ELF-1 (cell line): ENCODE measurements at regions not wholly inside any gene's neighbourhood (a gene's known extent, or its start where the extent isn't known, plus 50 kb on each side); places are given as distances from the start of the nearest gene placed in this dataset.
A peak's percentile ranks its signal among the peaks of the same experiment; 100 is the strongest.

Experiments used
- DNase-seq: peaks from one replicate; pipeline ENCODE4 v3.0.0-alpha.2; 2016; ENCODE audit warnings: low read depth, low spot score

- DNase-seq: no peak
These were observed 102.8 kb upstream of the PCDH18 start for GRCh38 chr4:137635108-137635507.

- DNase-seq: no peak
These were observed 100.5 kb upstream of the PCDH18 start for GRCh38 chr4:137632842-137633241.

GRCh38 chr4:137631605-137632004 is 99.3 kb upstream of the PCDH18 start:
- DNase-seq: no peak

DNA sequence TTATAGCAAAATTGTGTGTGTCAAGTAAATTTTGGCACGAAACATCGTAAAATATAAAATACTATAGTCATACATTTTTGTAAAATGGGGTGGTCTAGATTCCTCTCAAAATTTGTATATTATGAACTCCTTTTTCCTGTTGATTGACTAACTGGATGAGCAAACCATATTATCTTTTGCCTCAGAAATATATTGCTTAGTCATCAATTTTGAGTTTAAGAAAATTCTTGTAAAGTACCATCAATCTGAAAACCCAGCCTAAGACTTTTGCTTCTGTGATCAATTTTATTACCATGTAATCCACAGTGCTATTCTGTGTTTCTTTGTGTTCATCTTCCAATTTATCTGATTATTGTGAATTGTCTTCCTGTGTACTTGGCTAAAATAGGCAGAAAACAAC is 98.0 kb upstream of the PCDH18 start:
- no peak for DNase-seq

DNA sequence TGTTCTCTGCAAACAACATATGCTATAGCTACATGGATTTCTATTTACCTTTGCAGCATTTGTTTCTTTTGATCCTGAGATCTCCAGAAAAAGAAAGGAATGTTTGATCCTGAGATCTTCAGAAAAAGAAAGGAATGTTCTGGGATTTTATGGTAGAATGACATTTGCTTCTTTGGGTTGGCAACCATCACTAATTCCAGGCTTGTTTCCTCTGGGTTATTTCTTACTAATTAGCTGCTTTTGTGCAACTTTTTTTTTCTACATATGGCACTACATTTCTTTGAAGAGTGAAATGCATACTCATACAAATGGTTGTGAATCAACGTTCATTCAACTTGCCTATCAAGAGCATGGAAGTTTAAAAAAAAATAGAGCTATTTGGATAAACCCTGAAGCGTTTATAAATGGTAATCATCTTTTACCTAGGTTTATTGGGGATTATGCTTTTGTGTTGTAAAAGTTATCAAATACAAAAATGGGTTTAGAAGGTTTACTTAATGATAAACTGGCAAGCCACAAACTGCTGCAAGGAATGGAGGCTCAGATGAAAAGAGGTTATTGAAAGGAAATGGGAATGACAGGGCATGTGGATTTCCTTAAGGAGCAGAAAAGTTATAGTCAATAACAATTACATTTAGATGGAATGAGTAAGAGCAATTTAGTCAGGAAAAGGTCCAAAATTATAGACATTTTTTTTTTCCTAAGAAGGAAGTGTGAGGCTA is 95.6 kb upstream of the PCDH18 start:
- no peak for DNase-seq

- DNase-seq: no peak
These were observed 94.8 kb upstream of the PCDH18 start for GRCh38 chr4:137626942-137627738.

- DNase-seq: peak; percentile 4
These were observed 90.7 kb upstream of the PCDH18 start for GRCh38 chr4:137623013-137623412.

DNA sequence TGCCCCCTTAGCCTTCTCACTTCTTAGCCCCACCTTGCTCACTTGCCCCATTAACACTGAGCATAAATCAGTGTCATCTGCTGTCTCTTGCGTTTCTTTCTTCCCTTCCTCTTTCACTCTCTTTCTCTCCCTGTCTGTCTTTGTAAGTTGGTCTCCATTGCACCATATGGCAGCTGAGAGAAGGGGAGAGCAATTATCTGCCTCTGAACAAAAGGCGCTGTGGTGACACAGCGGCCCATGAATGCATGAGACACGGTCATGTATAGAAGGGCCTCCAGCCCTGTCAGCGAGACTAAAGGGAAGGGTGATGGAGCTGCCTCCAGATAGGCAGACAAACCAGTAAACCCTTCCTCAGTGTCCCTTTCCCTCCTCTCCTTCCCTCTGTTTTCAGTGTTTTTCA is 88.8 kb upstream of the PCDH18 start:
- peak; percentile 46 for DNase-seq

GRCh38 chr4:137614491-137614890 is 82.2 kb upstream of the PCDH18 start:
- no peak for DNase-seq

DNA sequence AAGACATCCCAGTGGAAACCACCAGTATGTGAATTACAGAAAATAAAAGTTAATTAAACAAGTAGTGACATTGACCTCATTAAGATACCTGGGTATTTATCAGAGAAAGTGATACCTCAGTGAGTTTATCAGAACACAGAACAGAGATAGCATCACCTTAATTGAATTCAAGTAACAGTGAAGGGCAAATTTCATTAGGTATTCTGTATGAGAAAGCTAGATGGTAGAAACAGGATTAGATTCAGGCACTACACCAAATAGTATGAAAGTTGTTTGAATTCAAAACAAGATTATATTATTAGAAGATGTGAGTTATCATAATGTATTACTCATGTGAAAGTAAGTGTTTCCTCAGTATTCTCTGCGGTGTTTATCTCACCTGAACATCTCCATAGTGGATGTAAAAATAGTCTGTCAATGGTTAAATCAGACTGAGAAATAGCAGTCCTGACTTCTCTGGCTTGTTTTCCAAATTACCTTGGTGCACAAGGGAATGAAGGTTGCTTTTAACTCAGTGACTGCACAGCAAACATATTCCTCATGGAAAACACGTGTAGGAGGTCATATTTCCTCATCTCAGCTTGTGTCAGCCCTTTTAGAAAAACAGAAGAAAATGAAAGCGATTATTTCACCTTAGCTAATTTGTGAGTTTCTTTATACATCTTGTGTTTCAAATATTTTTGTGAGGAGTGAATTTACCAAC is 79.9 kb upstream of the PCDH18 start:
- no peak for DNase-seq

DNA sequence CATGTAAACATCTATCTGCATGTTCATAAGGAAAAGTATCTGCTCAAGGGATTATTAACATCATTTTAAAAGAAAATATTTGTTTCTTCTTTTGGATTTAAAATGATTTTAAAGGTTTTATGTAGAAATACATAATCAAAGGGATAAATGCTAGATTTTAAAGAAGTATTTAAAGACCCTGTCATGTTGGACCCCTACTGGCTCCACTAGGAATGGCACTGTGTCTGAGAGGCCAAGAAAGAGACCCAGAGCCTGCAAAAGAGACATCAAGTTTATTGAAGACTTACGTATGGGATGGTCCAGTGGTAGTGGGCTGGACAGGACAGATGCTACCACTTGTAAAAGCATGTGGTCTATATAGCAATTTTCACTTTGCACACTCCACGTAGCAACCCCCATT is 78.7 kb upstream of the PCDH18 start:
- DNase-seq: peak; percentile 13

DNA sequence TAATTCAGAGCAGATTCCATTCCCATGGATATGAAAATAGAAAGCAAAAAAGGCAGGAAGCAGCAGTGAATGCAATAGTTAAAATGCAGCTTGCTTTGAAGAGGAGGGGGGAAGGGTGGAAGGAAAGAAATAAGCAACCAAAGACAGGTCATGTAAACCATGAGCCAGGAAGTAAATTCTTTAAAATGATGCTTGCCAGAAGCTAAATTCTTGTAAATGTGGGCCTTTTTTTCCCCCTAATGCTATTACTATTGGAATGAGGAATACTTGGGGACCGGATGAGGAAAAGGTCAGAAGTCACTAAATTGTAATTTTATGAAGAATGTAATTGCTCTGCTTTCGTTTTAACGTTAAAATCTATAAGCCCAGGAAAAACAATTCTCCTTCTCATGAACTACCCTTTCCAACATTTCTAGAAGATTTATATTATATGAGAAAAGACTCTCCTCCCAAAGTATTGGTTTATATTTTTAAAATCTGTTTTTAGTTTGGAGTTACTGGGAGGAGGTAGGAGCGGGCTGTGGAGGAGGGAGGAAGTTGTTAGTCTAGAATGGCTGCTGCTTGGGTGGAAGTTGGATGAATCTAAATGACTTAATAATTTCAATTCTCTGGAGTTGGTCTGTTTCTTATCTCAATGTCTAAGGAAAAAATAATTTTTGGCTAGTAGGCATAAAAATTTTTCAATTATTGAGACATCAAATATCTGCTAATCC is 77.6 kb upstream of the PCDH18 start:
- DNase-seq: no peak

DNA sequence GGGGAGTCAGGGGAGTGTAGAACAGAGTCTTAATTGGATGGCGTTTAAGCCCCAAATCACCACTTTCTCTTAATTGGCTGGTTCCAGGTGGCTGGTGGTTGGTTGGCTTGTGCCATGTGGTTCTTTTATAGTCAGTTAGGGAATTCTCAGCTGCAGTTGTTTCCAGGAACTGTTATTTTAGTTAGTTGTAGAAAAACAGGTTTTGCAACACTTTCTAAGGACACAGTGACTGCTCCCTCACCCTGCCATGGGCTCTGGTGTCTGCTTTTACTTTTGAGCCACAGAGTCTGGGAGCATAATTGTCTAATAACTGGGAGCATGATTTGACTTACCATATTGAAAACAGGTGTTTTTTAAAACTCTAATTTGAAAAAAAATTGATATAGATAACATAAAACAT is 75.8 kb upstream of the PCDH18 start:
- peak; percentile 47 for DNase-seq

- no peak for DNase-seq
These were observed 70.1 kb upstream of the PCDH18 start for GRCh38 chr4:137602436-137602835.

- peak; percentile 6 for DNase-seq
These were observed 69.6 kb upstream of the PCDH18 start for GRCh38 chr4:137601934-137602333.

DNA sequence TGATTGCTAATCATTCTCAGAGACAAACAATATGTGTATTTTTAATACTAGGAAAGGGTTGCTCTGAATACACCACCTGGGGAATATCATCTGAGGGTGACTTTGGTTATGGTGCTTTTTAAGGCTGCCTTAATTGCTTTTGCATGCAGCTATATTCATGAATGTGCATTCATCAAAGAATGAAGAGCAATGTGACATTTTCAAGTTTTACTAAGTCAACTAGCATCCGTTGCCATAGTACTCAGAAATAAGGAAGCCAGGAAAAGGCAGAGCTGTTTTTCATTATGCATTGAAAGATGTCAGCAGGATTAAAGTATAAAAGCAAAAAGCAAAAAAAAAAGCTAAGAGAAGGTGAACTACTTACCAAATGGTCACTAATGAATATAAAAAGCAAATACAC is 67.4 kb upstream of the PCDH18 start:
- no peak for DNase-seq

DNA sequence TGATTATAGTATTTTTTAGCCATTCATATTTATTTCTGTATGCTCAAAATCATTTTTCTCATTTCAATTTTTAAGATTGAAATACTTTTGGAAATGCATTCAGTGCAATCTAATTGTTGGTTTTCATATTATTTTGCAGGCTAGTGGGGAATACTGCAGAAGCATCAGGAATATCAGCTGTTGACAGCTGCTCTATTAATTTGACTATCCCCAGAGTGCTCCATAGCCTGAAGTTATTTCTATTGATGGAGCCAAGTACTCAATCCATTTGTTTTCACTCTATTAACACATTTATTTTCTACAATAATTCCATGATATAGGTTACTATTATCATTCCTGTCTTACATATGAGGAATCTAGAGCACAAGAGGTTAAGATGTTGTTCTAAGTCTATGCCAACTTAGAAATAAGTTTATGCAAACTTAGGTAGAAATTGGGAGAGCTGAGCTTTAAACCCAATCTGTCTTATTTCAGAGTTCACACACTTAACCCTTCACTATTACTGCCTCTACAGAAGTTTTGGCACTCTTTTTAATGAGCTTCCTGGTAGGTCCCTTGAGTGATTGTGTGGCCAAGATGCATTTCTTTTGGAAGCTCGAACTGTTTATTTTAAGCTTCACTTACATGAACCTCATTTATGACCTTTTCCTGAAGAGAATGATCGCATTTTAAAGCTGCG is 65.6 kb upstream of the PCDH18 start:
- no peak for DNase-seq

DNA sequence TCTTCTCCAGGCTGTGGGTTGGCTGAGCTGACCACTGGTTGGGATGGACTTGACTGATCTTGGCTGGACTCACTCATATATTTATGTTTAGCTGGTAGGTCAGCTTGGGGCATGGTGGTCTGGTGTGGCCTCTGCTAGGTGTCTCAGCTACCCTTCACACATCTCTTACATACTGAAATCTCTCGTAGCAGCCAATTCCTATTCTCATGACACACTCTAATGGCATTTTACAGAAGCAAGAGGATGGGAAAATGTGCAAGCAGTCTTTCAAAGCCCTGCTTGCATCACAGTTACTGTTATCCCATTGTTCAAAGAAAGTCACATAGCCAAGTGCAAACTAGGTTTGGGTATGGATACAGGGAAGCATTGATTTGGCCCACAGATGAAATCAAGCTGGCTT is 55.5 kb upstream of the PCDH18 start:
- no peak for DNase-seq

DNA sequence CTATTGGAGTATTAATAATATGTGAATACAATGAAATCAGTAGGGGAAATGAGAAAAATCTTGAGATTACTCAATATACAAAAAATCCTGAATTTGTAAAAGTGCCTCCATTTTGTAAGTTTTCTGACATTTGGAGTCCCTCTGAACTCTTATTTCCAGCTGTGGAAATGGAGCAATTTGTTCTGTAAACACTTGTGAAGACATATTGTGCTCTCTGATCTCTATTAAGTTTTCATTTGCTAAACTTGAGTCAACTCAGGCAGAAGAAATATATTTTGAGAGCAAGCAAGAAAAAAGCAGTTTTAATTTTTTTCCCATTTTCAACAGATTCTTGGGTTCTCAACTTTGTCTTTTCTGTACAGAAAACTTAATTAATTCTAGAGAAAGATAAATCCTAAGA is 51.4 kb upstream of the PCDH18 start:
- DNase-seq: no peak
